ENCODE measurements at regions not wholly inside any gene's neighbourhood (a gene's known extent, or its start where the extent isn't known, plus 50 kb on each side); places are given as distances from the start of the nearest gene placed in this dataset.
A peak's percentile ranks its signal among the peaks of the same experiment; 100 is the strongest.
"Not testable (repeated sequence)": the region's sequence is repeated elsewhere in the genome, so short reads cannot be mapped to it uniquely, and the experiment has no call there.

DNA sequence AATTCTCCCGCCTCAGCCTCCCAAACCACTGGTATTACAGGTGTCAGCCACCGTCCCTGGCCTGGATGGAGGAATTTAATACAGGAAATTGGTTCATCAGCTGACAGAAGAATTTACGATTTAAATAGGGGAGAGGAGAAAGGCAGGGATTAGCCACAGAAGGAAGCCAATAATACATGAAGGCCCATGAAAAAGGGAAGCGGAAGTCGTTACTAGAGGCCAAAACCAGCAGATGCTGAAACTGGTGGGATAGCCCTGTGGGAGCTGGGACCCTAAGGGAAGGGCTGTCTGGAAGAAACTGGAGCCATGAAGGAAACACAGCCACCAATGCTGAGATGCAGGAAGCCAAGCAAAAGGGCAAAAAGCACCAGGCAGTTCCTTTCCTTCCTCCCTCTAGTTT is 163.7 kb upstream of the RMP24 start:
- Histone ChIP-seq H3K9ac (ENCODE audit: low read depth, low read length) (no peak overlapping the region), H3K9me3 (ENCODE audit: control insufficient read depth, insufficient read depth, low read length) (no peaks in the 10 kb centered on the region; the same call in 1 of the 2 replicates), H3K36me3 (ENCODE audit: insufficient read depth, low read length) (no peaks in the 10 kb centered on the region), H3K4me1 (ENCODE audit: insufficient read depth, low read length) (no peaks in the 10 kb centered on the region)

DNA sequence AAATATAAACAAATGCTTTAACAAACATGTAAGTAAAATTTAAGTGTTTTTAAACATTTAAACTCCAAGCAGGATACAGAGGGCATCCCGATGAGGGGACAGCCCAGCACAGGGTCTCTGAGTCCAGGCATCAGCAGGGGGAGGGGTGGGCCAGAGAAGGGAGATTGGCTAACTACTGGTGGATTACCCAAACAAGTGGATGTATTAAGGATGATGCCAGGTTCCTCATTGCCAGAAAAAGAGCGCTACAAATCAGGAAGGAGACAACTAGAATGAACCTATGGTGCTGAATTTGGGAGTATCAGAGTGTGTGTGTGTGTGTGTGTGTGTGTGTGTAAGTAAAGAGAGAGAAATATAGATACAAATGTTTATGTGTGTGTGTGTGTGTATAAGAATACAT is 162.0 kb upstream of the RMP24 start:
- no peaks in the 10 kb centered on the region for H3K36me3 ChIP-seq (ENCODE audit: insufficient read depth, low read length)
- H3K9me3 ChIP-seq (ENCODE audit: control insufficient read depth, insufficient read depth, low read length) = no peaks in the 10 kb centered on the region; the same call in 1 of the 2 replicates
- H3K4me1 ChIP-seq (ENCODE audit: insufficient read depth, low read length) = no peaks in the 10 kb centered on the region
- no peak overlapping the region for H3K9ac ChIP-seq (ENCODE audit: low read depth, low read length)

DNA sequence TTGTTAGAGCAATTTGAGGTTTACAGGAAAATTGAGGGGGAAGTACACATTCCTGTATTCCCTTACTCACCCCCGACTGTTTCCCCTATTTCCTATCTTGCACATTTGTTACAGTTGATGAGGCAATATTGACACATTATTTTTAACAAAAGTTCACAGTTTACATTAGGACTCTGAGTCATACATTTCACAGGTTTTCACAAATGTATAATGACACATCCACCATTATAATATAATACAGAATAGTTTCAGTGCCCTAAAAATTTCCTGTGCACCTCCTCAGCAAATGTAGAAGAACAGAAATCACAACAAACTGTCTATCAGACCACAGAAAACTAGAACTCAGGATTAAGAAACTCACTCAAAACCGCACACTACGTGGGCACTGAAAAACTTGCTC is 160.6 kb upstream of the RMP24 start:
- H3K9ac ChIP-seq (ENCODE audit: low read depth, low read length) = no peak overlapping the region
- no peaks in the 10 kb centered on the region for H3K4me1 ChIP-seq (ENCODE audit: insufficient read depth, low read length)
- no peaks in the 10 kb centered on the region for H3K36me3 ChIP-seq (ENCODE audit: insufficient read depth, low read length)
- H3K9me3 ChIP-seq (ENCODE audit: control insufficient read depth, insufficient read depth, low read length) = peaks cover 4% of the 10 kb centered on the region; the same call in 1 of the 2 replicates

DNA sequence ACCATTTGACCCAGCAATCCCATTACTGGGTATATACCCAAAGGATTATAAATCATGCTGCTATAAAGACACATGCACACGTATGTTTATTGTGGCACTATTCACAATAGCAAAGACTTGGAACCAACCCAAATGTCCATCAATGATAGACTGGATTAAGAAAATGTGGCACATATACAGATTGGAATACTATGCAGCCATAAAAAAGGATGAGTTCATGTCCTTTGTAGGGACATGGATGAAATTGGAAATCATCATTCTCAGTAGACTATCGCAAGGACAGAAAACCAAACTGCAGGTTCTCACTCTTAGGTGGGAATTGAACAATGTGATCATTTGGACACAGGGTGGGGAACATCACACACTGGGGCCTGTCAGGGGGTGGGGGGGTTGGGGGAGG is 157.5 kb upstream of the RMP24 start:
- peaks cover 12% of the 10 kb centered on the region for H3K9me3 ChIP-seq (ENCODE audit: control insufficient read depth, insufficient read depth, low read length)
- not testable (repeated sequence) for H3K9ac ChIP-seq (ENCODE audit: low read depth, low read length); H3K36me3 ChIP-seq (ENCODE audit: insufficient read depth, low read length); H3K4me1 ChIP-seq (ENCODE audit: insufficient read depth, low read length)

DNA sequence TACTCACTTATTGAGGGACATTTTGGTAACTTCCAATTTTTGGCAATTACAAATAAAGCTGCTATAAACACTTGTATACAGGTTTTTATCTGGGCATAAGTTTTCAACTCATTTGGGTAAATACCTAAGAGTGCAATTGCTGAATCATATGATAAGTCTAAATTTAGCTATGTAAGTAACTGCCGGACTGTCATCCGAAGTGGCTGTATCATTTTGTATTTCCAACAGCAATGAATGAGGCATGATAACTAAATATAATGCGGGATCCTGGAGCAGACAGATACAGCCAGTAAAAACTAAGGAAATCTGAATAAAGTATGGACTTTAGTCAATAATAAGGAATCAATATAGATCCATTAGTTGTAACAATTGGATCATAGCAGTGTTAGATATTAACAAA is 156.5 kb upstream of the RMP24 start:
- Histone ChIP-seq H3K4me1 (ENCODE audit: insufficient read depth, low read length) (no peaks in the 10 kb centered on the region), H3K9me3 (ENCODE audit: control insufficient read depth, insufficient read depth, low read length) (peaks cover 12% of the 10 kb centered on the region), H3K36me3 (ENCODE audit: insufficient read depth, low read length) (no peaks in the 10 kb centered on the region), H3K9ac (ENCODE audit: low read depth, low read length) (no peak overlapping the region)

DNA sequence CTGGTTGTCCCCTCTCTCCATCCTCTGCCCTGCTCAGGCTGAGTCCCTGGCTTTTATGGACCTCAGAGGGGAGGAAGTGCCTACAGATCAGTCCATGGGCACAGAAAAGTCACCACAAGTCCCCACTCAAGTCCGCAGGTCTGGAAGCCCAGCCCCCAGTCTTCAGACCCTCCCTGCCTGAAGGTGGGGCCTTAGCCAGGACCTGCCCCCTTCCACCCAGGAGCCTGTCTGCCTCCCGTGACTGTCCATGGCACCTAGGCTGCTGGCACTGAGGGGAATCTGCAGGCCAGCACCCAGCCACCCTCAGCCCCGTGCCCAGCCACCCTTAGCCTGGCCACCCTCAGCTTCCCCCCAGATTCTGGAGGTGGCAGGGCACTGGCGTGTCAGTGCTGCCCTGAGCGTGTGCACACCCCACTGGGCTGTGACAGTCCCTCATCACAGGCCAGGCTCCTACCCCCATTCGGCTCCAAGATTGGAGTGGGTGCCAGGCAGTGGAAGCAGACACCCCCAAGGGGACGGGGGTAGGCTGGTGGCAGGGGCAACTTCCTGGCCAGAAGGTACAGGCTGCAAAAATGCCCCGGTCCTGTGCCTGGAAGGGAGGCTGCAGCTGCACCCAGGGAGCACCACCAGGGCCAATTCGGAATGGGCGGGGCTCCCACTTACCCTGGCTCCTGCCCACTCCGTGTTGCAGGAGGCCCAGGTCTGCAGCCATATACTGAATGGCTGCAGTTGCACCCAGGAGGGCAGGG is 154.7 kb upstream of the RMP24 start:
- no peaks in the 10 kb centered on the region for H3K36me3 ChIP-seq (ENCODE audit: insufficient read depth, low read length)
- no peaks in the 10 kb centered on the region for H3K4me1 ChIP-seq (ENCODE audit: insufficient read depth, low read length)

DNA sequence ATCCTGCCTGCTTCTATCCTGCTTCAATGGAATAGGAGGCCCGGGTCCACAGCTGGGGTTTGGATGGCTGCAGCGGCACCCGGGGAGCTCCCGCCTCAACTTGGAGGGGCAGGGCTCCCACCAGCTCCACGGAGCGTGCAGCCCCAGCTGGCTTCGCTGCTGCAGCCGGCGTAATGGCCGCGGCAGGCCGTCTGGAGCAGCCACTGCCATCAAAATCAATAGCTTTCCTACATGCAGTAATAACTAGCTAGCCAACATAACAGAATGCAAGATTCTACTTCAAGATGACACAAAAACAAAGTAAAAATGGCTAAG is 154.2 kb upstream of the RMP24 start:
- no peak overlapping the region for H3K9ac ChIP-seq (ENCODE audit: low read depth, low read length)
- H3K4me1 ChIP-seq (ENCODE audit: insufficient read depth, low read length) = no peaks in the 10 kb centered on the region
- no peaks in the 10 kb centered on the region for H3K36me3 ChIP-seq (ENCODE audit: insufficient read depth, low read length)
- H3K9me3 ChIP-seq (ENCODE audit: control insufficient read depth, insufficient read depth, low read length) = peaks cover 14% of the 10 kb centered on the region

More for the DNA sequence above, 154.7 kb upstream of the RMP24 start:
- Histone ChIP-seq H3K9me3 (ENCODE audit: control insufficient read depth, insufficient read depth, low read length) (peaks cover 14% of the 10 kb centered on the region), H3K9ac (ENCODE audit: low read depth, low read length) (no peak overlapping the region)

DNA sequence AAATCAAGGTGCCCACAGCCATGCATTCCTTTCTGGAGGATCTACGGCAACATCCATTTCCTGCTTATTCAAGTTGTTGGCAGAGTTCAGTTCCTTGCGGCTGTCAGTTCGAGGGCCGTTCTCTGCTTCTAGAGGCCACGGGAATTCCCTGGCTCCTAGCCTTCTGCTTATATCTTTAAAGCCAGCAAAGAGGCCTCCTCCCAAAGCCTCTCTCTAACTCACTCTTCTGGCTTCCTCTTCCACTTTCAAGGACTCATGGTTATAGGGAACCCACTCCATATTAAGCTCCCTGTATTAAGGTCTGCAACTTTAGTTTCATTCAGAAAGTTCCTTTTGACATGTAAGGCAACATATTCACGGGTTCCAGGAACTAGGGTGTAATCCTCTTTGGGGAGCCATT is 150.1 kb upstream of the RMP24 start:
- H3K9me3 ChIP-seq (ENCODE audit: control insufficient read depth, insufficient read depth, low read length) = peaks cover 6% of the 10 kb centered on the region; the same call in 1 of the 2 replicates
- H3K4me1 ChIP-seq (ENCODE audit: insufficient read depth, low read length) = peaks cover 16% of the 10 kb centered on the region
- no peak overlapping the region for H3K9ac ChIP-seq (ENCODE audit: low read depth, low read length)
- H3K36me3 ChIP-seq (ENCODE audit: insufficient read depth, low read length) = no peaks in the 10 kb centered on the region

DNA sequence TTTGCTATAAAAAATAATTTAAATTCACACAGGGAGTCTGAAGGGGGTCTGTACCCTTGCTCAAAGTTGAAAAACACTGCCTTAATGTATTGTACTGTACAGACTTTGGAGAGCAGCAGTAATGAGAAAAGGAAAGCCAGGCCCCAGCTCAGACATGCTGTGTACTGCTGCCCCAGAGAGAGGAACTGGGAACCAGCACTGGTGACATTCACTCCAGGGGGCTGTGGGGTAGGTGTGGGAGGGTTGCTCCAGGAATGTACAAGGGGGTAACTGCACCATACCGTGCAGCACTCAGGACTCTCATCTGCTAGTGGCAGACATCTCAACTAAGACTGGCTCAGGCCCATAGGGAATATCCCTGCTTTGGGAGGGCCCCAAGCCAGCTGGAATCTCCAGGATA is 146.0 kb upstream of the RMP24 start:
- peaks cover 33% of the 10 kb centered on the region for H3K4me1 ChIP-seq (ENCODE audit: insufficient read depth, low read length)
- H3K9me3 ChIP-seq (ENCODE audit: control insufficient read depth, insufficient read depth, low read length) = peaks cover 8% of the 10 kb centered on the region
- H3K9ac ChIP-seq (ENCODE audit: low read depth, low read length) = no peak overlapping the region; the same call in 1 of the 2 replicates
- H3K36me3 ChIP-seq (ENCODE audit: insufficient read depth, low read length) = no peaks in the 10 kb centered on the region

DNA sequence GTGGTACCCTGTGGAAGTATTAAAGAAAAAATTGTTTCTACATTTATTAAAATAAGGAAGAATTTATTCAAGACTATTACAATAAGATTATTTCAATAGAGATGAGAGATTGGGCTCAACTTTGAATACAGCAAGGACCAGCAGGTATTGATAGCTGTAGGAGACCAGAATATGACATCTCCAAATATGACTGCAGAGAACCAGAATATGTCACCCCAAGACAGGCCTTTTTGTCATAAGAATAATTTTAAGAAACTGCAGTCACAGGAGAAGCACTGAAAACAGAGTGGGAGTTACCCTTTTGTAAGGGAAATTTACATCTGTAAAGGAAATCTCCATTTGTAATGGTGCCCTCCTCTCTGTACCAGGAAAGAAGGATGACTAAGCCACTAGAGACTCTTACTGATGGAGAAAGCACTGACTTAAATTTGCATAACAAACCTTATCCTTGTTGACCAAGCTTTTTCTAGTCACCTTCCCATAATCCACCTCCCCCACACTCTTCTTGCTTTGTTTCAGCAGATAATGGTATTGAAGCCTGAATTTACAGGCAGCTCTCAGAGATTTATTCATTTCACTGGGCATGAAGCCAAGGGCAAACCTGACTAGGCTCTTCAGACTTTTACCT is 145.1 kb upstream of the RMP24 start:
- Histone ChIP-seq H3K9me3 (ENCODE audit: control insufficient read depth, insufficient read depth, low read length) (peaks cover 17% of the 10 kb centered on the region), H3K4me1 (ENCODE audit: insufficient read depth, low read length) (peaks cover 33% of the 10 kb centered on the region), H3K9ac (ENCODE audit: low read depth, low read length) (peak overlapping the region; percentile 1; the same call in 1 of the 2 replicates), H3K36me3 (ENCODE audit: insufficient read depth, low read length) (no peaks in the 10 kb centered on the region)

DNA sequence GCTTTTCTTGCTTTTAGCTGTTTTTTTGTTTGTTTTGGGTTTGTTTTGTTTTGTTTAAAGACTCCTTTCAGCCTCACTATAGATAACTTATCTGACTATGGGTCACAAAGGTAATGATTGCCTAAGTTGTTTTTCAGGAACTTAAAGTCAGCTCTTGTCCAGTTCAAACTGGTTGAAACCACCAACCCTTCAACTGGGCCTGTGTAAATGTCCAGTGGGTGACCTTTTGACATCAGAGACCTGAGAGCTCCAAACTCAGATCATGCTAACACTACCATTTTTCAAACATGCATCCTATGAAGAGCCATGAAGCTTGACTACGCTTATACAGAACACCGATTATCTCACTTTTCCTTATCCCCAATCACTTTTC is 144.6 kb upstream of the RMP24 start:
- peak overlapping the region; percentile 5; the same call in 1 of the 2 replicates for H3K9ac ChIP-seq (ENCODE audit: low read depth, low read length)

DNA sequence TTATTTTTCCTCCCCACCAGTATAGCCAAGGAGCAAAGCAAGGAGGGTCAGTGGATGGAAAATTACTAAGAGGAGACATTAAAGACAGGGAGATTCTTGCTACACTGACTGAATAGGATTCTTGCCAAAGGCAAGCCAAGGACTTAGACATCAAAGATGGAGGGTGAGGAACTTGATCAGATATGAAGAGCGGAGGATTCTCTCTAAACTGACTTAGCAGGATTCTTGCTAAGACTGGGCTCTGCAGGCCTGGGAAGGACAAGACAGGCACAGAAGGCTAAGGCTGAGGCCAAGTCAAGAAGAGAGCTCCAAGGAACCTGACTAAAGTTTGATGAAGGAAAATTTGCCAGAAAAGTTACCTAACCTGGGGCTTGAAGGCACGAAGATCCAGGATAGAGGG is 143.9 kb upstream of the RMP24 start:
- Histone ChIP-seq H3K4me1 (ENCODE audit: insufficient read depth, low read length) (peaks cover 33% of the 10 kb centered on the region), H3K9ac (ENCODE audit: low read depth, low read length) (peak overlapping the region; percentile 5; the same call in 1 of the 2 replicates), H3K9me3 (ENCODE audit: control insufficient read depth, insufficient read depth, low read length) (peaks cover 27% of the 10 kb centered on the region), H3K36me3 (ENCODE audit: insufficient read depth, low read length) (no peaks in the 10 kb centered on the region)

More for the DNA sequence above, 144.6 kb upstream of the RMP24 start:
- Histone ChIP-seq H3K9me3 (ENCODE audit: control insufficient read depth, insufficient read depth, low read length) (peaks cover 22% of the 10 kb centered on the region), H3K4me1 (ENCODE audit: insufficient read depth, low read length) (peaks cover 33% of the 10 kb centered on the region), H3K36me3 (ENCODE audit: insufficient read depth, low read length) (no peaks in the 10 kb centered on the region)

DNA sequence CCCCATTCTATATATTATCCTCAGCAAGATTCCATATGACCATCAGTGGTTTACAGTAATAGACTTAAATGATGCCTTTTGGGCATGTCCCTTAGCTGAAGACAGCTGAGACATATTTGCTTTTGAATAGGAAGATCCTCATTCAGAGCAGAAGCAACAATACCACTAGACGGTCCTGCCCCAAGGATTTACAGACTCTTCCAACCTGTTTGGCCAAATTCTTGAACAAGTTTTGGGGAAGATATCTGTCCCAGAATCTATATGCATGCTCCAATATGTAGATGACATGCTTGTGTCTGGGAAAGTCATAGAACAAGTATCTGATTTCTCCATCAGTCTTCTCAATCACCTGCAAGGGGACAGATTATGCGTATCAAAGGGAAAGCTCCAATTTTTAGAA is 137.1 kb upstream of the RMP24 start:
- Histone ChIP-seq H3K9me3 (ENCODE audit: control insufficient read depth, insufficient read depth, low read length) (peaks cover 49% of the 10 kb centered on the region), H3K36me3 (ENCODE audit: insufficient read depth, low read length) (no peaks in the 10 kb centered on the region), H3K9ac (ENCODE audit: low read depth, low read length) (no peak overlapping the region), H3K4me1 (ENCODE audit: insufficient read depth, low read length) (no peaks in the 10 kb centered on the region)

DNA sequence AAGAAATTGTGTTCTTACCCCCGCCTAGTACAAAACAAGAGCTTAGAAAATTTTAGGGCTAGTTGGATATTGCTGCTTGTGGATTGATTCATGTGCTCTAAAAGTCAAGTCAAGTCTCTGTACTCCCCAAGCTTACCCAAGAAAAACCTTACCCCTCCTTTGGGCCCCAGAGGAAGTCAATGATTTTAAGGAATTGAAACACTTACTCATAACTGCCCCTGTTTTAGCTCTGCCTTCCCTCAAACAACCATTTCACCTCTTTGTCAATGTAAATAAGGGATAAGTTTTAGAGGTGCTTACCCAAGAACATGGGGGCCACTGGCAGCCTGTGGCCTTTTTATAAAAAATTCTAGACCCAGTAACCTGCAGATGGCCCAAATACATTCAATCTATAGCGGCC is 136.6 kb upstream of the RMP24 start:
- no peak overlapping the region for H3K9ac ChIP-seq (ENCODE audit: low read depth, low read length)
- H3K9me3 ChIP-seq (ENCODE audit: control insufficient read depth, insufficient read depth, low read length) = peaks cover 48% of the 10 kb centered on the region
- no peaks in the 10 kb centered on the region for H3K4me1 ChIP-seq (ENCODE audit: insufficient read depth, low read length)
- H3K36me3 ChIP-seq (ENCODE audit: insufficient read depth, low read length) = no peaks in the 10 kb centered on the region

DNA sequence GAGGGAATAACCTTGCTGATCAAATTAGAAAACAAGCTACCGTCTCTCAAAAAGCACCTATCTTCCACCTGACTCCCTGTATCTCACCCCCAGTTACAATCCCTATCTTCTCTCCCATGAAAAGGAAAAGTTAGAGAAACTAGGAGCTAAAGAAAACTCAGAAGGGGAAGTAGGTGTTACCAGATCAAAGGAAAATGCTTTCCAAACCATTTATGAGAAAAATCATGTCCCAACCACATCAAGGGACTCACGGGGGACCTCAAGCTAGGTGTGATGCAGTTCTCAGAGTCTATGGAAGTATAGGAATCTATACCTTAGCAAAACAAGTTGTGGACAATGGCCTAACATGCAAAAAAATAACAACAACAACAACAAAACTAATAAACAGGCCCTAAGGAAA is 135.5 kb upstream of the RMP24 start:
- H3K36me3 ChIP-seq (ENCODE audit: insufficient read depth, low read length) = no peaks in the 10 kb centered on the region
- H3K9me3 ChIP-seq (ENCODE audit: control insufficient read depth, insufficient read depth, low read length) = peaks cover 44% of the 10 kb centered on the region
- H3K4me1 ChIP-seq (ENCODE audit: insufficient read depth, low read length) = no peaks in the 10 kb centered on the region
- H3K9ac ChIP-seq (ENCODE audit: low read depth, low read length) = no peak overlapping the region

Data from ES-I3 (cell line).